Esophagus squamous epithelium (tissue), 4 donors: ENCODE measurements at regions not wholly inside any gene's neighbourhood (a gene's known extent, or its start where the extent isn't known, plus 50 kb on each side); places are given as distances from the start of the nearest gene placed in this dataset.

Experiments
- POLR2A ChIP-seq, 4 donors: fragments of 450-650 bp; IDR thresholded peaks; one replicate each; pipeline ENCODE4 v1.6.1; 2017; ENCODE audit warnings: antibody characterized with exemption in 4 of 4, mild to moderate bottlenecking in 4 of 4, moderate library complexity in 3 of 4
- TF ChIP-seq, protein P1 (sequence below), 6 experiments: fragments of 450-650 bp in 4 of 6; fragments of 200-600 bp in 2 of 6; sonication (generic) in 2 of 6; IDR thresholded peaks; one replicate each; pipeline ENCODE4 v1.5.1; 2016 to 2019; ENCODE audit warnings: antibody characterized with exemption in 6 of 6, mild to moderate bottlenecking in 4 of 6, moderate library complexity in 4 of 6

DNA sequence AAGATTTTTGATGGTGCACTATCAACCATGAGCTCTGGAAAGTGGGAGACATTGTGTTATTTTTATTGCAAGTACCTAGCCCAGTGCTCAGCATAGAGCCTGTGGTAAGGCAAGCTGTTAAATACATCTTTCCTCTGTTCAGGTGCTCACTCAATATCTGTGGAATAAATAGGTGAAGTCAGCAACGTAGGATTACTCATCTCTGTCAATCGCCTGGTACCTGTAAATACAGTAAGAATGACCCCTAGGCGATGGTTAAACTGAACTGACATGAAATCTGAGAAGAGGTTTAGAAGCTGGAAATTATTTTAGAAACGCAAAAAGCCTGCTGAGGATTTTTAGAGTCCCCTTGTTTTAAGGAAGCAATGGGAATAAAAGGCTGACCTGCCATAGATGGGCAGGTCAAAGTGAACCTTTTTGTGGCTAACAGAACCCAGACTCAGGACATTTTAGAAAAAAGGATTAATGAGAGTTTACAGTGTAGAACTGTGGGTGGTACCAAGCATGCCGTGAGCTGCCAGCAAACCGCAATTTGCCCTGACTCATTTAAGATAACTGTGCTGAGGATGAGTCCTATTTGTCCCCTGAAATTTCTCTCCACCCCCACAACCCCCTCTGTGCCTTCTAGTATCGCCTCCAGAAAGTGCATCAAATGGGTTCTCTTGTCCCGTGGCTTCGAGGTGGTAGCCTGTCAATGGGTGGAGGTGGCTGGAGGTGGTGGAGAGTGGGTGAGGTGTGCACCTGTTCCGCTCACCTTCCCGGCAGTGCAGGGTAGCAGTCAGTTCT is 375.1 kb downstream of the MED10 start:
- TF ChIP-seq, protein P1, sequence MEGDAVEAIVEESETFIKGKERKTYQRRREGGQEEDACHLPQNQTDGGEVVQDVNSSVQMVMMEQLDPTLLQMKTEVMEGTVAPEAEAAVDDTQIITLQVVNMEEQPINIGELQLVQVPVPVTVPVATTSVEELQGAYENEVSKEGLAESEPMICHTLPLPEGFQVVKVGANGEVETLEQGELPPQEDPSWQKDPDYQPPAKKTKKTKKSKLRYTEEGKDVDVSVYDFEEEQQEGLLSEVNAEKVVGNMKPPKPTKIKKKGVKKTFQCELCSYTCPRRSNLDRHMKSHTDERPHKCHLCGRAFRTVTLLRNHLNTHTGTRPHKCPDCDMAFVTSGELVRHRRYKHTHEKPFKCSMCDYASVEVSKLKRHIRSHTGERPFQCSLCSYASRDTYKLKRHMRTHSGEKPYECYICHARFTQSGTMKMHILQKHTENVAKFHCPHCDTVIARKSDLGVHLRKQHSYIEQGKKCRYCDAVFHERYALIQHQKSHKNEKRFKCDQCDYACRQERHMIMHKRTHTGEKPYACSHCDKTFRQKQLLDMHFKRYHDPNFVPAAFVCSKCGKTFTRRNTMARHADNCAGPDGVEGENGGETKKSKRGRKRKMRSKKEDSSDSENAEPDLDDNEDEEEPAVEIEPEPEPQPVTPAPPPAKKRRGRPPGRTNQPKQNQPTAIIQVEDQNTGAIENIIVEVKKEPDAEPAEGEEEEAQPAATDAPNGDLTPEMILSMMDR (IDR thresholded peaks at IDR 0.05) = no peak
- TF ChIP-seq POLR2A (IDR thresholded peaks at IDR 0.05) = no peak
